ENCODE measurements at regions not wholly inside any gene's neighbourhood (a gene's known extent, or its start where the extent isn't known, plus 50 kb on each side); places are given as distances from the start of the nearest gene placed in this dataset.

DNA sequence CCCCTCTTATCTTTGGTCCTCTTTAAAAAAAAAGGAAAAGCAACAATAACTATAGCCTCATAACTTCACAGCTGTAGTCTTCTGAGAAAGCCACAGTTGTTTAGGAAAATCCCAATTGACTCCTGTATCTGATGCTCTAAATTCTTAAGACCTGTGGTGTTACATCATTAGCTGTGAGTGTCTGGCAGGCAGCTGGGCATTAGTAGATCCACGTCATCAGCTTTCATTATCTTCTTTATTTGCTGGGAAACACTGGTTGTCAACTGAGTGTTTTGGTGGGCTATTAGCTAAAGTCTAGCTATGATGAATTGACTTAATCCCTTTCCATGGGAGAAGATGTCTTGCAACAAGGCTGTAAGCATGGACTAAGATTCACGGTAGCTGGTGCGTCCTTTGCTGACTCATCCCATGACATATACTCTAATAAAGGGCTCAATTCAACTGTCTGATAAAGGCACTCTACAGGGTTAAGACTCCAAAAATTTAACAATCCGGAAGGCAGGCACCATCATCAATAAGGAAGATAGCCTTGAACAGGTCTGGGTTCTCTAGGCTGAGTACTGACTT lies 517.2 kb downstream of the PLCL1 start:
- peaks cover 10% of the 10 kb centered on the region for H3K4me1 ChIP-seq
- H3K27me3 ChIP-seq, result no peaks in the 10 kb centered on the region
- H3K9me3 ChIP-seq (replicated peaks), result no peaks in the 10 kb centered on the region
- no peak overlapping the region for H3K4me3 ChIP-seq
- no peak overlapping the region for H3K27ac ChIP-seq
- no peaks in the 10 kb centered on the region for H3K36me3 ChIP-seq
- peak in 1 of 2 experiments; percentile 8 for DNase-seq

DNA sequence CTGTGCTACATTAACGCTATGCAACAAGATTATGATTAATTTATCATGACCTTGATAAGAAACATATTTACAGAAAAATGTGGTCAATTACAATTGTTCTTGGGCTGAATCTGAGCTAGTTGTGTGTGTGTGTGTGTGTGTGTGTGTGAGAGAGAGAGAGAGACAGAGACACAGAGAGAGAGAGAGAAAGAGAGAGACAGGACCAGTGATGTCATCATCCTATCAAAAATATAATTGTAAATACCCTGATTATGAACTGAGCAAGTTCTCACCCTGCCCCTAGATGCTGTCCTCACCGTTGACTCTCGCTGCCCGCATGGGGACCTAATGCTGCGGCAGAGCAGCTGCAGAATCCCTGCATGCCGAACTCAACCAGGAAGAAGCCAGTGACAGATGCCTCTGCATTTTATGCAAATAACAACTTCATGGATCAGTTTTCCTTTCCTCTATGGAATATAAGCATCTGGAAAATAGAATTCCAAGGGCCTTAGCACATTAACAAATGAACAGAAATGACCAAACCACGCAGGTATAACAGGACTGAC lies 512.5 kb downstream of the PLCL1 start:
- Histone ChIP-seq H3K9me3 (replicated peaks) (no peaks in the 10 kb centered on the region), H3K4me3 (peak overlapping the region; percentile 10; the same call in 1 of the 2 replicates), H3K27me3 (no peaks in the 10 kb centered on the region), H3K36me3 (no peaks in the 10 kb centered on the region), H3K27ac (peak overlapping the region; percentile 29), H3K4me1 (peaks cover 16% of the 10 kb centered on the region)
- peak; percentile 55 to 70 for DNase-seq

GRCh38 chr2:198315791-198316630 lies 511.6 kb downstream of the PLCL1 start:
- H3K27ac ChIP-seq, result no peak overlapping the region; the same call in 1 of the 2 replicates
- H3K36me3 ChIP-seq, result no peaks in the 10 kb centered on the region
- peaks cover 16% of the 10 kb centered on the region for H3K4me1 ChIP-seq
- H3K4me3 ChIP-seq, result no peak overlapping the region
- no peaks in the 10 kb centered on the region for H3K27me3 ChIP-seq
- H3K9me3 ChIP-seq (replicated peaks), result no peaks in the 10 kb centered on the region
- no peak for DNase-seq

DNA sequence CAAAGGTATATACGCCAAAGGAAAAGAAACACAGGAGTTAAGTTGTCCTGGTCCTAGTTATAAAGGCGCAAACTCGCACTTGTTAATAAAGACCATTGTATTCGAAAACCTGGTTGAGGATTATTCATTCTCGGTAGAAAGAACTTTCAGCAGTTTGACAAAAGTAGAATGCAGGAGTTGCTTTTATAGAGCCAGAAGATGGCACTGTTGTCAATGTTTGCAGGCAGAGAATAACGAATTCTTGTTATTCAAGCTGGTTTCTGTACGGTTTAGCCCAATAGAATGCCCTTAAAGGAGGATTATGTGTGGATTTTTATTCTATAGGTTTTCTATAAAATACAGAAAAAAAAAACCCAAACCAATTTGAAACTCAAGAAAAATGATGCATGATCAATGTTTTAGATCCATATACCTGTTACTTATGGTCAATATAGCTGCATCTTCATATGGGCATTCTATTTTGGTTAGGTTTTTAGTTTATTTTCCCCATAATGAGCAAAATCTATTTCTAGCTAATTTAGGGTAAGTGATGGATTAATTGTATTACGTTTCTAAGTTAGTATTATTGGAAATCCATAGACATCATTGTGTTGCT lies 510.3 kb downstream of the PLCL1 start:
- Histone ChIP-seq H3K4me1 (peaks cover 16% of the 10 kb centered on the region), H3K4me3 (no peak overlapping the region), H3K36me3 (no peaks in the 10 kb centered on the region), H3K9me3 (replicated peaks) (no peaks in the 10 kb centered on the region), H3K27ac (no peak overlapping the region), H3K27me3 (no peaks in the 10 kb centered on the region)
- DNase-seq, result peak in 1 of 2 experiments; percentile 73

- Histone ChIP-seq H3K27ac (no peak overlapping the region), H3K4me3 (no peak overlapping the region), H3K4me1 (peaks cover 16% of the 10 kb centered on the region), H3K36me3 (no peaks in the 10 kb centered on the region), H3K27me3 (no peaks in the 10 kb centered on the region), H3K9me3 (replicated peaks) (no peaks in the 10 kb centered on the region)
- DNase-seq, result peak in 1 of 2 experiments; percentile 22
Observed at GRCh38 chr2:198312596-198313483, 508.4 kb downstream of the PLCL1 start.

- Histone ChIP-seq H3K27ac (no peak overlapping the region), H3K36me3 (no peaks in the 10 kb centered on the region), H3K9me3 (replicated peaks) (no peaks in the 10 kb centered on the region), H3K4me1 (no peaks in the 10 kb centered on the region; the same call in 1 of the 2 replicates), H3K4me3 (no peak overlapping the region), H3K27me3 (no peaks in the 10 kb centered on the region)
- DNase-seq, result no peak
Observed at GRCh38 chr2:198311020-198311419, 506.6 kb downstream of the PLCL1 start.

GRCh38 chr2:198309673-198310280 lies 505.4 kb downstream of the PLCL1 start:
- Histone ChIP-seq H3K27me3 (no peaks in the 10 kb centered on the region), H3K4me1 (no peaks in the 10 kb centered on the region), H3K27ac (no peak overlapping the region), H3K36me3 (no peaks in the 10 kb centered on the region), H3K9me3 (replicated peaks) (no peaks in the 10 kb centered on the region), H3K4me3 (no peak overlapping the region)
- DNase-seq, result peak; percentile 29 to 76

- no peaks in the 10 kb centered on the region for H3K27me3 ChIP-seq
- no peaks in the 10 kb centered on the region for H3K36me3 ChIP-seq
- H3K27ac ChIP-seq, result no peak overlapping the region
- no peak for DNase-seq
- H3K9me3 ChIP-seq (replicated peaks), result no peaks in the 10 kb centered on the region
- no peaks in the 10 kb centered on the region for H3K4me1 ChIP-seq
- H3K4me3 ChIP-seq, result no peak overlapping the region
Observed at GRCh38 chr2:198309081-198309480, 504.7 kb downstream of the PLCL1 start.

DNA sequence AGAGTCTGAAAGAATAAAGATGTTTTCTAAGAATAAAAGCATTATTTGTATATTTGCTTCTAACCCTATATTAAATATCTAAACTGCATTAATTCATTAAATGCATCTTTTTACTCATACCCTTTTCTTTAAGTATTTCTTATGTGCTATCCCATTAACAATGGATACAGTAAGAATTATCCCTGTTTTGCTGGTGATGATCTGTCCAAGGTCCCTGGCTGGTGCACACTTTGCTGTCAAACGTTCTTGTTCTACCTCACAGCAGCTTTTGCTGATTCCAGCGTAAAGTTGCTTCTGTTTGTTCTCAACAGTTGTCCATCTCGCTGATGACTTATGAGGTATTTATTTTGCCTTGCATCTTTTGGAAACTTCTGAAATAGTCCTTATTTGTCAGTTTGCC lies 504.0 kb downstream of the PLCL1 start:
- DNase-seq, result no peak
- no peaks in the 10 kb centered on the region for H3K27me3 ChIP-seq
- H3K4me3 ChIP-seq, result no peak overlapping the region
- H3K36me3 ChIP-seq, result no peaks in the 10 kb centered on the region
- no peak overlapping the region for H3K27ac ChIP-seq
- H3K4me1 ChIP-seq, result no peaks in the 10 kb centered on the region
- no peaks in the 10 kb centered on the region for H3K9me3 ChIP-seq (replicated peaks)

- DNase-seq, result no peak
- Histone ChIP-seq H3K27me3 (no peaks in the 10 kb centered on the region), H3K4me3 (no peak overlapping the region), H3K9me3 (replicated peaks) (no peaks in the 10 kb centered on the region), H3K36me3 (no peaks in the 10 kb centered on the region), H3K27ac (no peak overlapping the region), H3K4me1 (no peaks in the 10 kb centered on the region)
Observed at GRCh38 chr2:198307093-198307492, 502.7 kb downstream of the PLCL1 start.

GRCh38 chr2:198304859-198305258 lies 500.5 kb downstream of the PLCL1 start:
- DNase-seq, result no peak
- Histone ChIP-seq H3K27ac (no peak overlapping the region), H3K4me3 (no peak overlapping the region), H3K4me1 (no peaks in the 10 kb centered on the region), H3K27me3 (no peaks in the 10 kb centered on the region), H3K36me3 (no peaks in the 10 kb centered on the region), H3K9me3 (replicated peaks) (no peaks in the 10 kb centered on the region)

DNA sequence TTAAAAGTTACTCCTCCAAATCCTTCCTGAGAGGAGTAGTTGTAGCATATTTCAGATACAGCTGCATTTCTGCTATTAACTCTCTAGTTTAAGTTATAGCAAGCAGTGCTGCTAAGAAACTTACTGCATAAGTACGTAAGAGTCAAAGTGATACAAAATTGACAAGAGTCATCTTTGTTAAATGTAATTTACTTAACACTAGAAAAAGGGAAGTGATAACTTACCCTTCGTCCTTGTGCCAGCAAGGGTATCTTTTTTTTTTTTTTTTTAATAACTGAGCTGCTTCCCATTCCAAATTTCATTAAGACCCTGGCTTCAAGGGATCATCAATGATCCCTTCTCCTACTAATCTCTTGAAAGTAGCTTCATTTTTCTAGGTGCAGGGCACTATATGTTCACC lies 493.0 kb downstream of the PLCL1 start:
- DNase-seq, result no peak
- H3K4me1 ChIP-seq, result no peaks in the 10 kb centered on the region

GRCh38 chr2:198296665-198297308 lies 492.4 kb downstream of the PLCL1 start:
- H3K36me3 ChIP-seq, result no peaks in the 10 kb centered on the region
- H3K27ac ChIP-seq, result no peak overlapping the region
- no peaks in the 10 kb centered on the region for H3K9me3 ChIP-seq (replicated peaks)
- no peak overlapping the region for H3K4me3 ChIP-seq
- peak; percentile 62 to 89 for DNase-seq
- no peaks in the 10 kb centered on the region for H3K4me1 ChIP-seq
- H3K27me3 ChIP-seq, result no peaks in the 10 kb centered on the region

More for the DNA sequence above, 493.0 kb downstream of the PLCL1 start:
- Histone ChIP-seq H3K36me3 (no peaks in the 10 kb centered on the region), H3K9me3 (replicated peaks) (no peaks in the 10 kb centered on the region), H3K27ac (no peak overlapping the region), H3K4me3 (no peak overlapping the region), H3K27me3 (no peaks in the 10 kb centered on the region)

DNA sequence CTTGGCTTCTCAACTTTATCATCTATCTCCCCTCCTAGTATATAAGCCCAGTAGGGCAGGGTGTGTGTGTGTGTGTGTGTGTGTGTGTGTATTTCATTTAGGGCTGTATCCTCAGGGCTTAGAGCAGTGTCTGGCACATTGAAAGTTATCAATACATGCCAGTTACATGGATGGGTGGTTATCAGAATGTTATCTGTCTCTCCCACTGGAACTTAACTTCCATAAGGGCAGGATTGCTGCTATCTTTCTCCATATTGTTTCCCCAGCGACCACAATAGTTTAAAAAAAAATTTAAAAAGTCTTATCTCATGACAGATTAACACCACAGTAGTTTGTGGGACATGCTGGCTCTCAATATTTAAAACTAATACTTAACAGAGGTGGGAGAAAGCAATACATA lies 488.9 kb downstream of the PLCL1 start:
- Histone ChIP-seq H3K4me3 (no peak overlapping the region), H3K36me3 (no peaks in the 10 kb centered on the region), H3K27ac (no peak overlapping the region), H3K4me1 (no peaks in the 10 kb centered on the region), H3K9me3 (replicated peaks) (no peaks in the 10 kb centered on the region), H3K27me3 (no peaks in the 10 kb centered on the region)
- DNase-seq, result no peak
